HG03095 (cell line): ENCODE measurements at regions not wholly inside any gene's neighbourhood (a gene's known extent, or its start where the extent isn't known, plus 50 kb on each side); places are given as distances from the start of the nearest gene placed in this dataset.

Experiments
- ATAC-seq: cut with Tn5 transposase; IDR thresholded peaks from one replicate; pipeline ENCODE4 v1.9.1; 2021; ENCODE audit warnings: moderate library complexity; ENCODE audit not compliant: unreplicated experiment

DNA sequence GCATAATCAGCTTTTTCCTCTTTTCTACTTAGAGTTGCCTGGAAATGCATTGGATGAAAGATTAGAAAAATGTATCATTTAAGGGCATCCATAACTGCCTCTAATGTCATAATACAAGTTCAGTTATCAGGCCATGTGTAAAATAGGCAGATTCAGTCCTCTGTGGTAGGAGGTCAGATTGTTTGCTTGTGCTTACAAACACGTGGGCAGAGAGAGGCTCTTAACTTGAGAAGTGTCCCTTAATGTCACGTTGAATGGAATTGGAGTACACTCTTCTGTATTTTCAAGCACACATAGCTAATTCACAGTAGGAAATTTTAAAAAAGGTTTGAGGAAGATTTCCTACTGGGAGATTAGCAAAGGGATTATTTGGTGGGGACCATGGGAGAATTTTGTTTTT lies 359.8 kb upstream of the MTPN start:
- ATAC-seq, result no peak

DNA sequence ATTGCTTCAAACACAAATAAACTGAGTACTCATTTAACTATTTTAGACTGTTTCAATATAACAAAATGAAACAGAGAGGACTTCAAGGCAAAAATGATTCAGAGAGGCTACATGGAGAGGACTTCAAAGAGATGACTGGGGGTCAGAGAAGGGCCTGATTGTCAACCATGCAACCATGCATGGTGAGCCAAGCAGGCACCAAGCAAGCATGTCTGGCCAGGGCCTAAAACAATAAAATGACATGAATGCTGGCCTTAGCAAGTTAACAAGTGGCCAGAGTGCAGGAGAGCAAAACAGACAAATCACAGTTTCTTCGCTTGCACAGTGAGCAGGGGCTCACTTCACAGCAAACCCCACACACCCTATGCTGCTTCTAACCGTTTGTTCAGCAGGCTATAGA lies 356.5 kb upstream of the MTPN start:
- no peak for ATAC-seq

DNA sequence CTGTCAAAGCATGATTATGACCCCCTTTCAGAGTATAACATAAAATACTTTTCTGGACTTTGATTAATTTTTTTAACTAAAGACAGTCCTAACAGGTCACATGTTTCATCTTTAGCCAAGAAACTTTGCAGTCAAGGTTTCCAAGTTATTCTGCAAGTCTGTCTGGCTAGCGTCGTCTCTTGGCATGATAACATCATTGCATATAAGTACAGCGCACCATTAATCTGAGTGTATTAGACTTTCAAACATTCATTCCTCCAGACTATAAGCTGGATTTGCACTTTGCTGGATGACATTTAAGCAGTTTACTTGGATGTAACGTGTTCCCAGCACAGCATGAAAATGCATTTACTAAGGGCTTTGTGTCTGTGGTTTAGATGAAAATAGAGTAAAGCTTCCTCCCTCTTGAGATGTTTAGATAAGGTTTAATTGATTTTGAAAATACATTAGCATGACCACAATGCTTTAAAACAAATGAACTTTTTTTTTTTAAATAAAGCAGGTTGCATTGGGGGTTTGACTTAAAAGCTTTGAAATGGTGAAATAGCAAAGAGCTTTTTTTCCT lies 349.0 kb upstream of the MTPN start:
- ATAC-seq, result no peak

GRCh38 chr7:136325578-136325977 lies 348.4 kb upstream of the MTPN start:
- ATAC-seq, result no peak

GRCh38 chr7:136325027-136325426 lies 347.9 kb upstream of the MTPN start:
- ATAC-seq, result no peak

- ATAC-seq, result no peak
These were observed 347.0 kb upstream of the MTPN start for GRCh38 chr7:136324073-136324704.

- no peak for ATAC-seq
These were observed 335.4 kb upstream of the MTPN start for GRCh38 chr7:136312592-136312991.

DNA sequence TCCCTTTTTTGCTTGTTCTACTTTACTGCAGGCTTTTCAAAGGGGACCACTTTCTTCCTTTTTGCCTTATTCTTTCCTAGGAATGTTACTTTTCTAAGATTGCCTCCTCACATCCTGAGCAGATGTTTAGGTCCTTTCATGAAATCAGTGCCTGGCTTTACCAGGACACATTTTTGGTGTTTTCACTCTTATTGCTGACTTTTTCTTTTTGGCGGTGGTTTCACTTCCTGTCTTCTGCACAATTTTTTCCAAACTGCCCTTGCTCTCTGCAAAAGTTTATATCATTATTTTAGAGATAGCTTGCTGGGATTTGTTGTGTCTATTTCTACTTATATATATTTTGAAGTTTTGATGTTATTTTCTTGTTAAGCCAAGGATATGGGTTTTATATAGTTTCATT lies 332.2 kb upstream of the MTPN start:
- no peak for ATAC-seq

- ATAC-seq, result no peak
These were observed 331.1 kb upstream of the MTPN start for GRCh38 chr7:136308230-136308629.

DNA sequence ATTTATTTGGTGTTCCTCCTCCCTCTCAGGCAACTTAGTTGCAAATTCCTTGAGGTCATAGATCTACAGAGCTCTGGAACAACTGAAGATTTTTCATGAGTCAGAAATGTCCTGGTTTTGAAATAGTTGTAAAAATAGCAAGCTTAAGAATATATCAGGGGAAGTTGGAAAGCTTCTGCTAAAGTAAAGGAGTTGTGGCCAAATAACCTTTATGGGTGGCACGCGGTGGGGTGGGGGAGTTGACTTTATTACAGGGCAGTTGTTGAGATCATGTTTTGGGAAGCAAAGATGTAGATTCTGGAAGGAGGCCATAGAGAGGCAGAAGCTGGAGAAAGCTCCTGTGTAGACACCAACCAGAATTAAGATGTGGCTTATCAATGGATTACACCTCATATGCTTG lies 326.0 kb upstream of the MTPN start:
- ATAC-seq, result no peak

- ATAC-seq, result no peak
These were observed 324.9 kb upstream of the MTPN start for GRCh38 chr7:136302049-136302448.

DNA sequence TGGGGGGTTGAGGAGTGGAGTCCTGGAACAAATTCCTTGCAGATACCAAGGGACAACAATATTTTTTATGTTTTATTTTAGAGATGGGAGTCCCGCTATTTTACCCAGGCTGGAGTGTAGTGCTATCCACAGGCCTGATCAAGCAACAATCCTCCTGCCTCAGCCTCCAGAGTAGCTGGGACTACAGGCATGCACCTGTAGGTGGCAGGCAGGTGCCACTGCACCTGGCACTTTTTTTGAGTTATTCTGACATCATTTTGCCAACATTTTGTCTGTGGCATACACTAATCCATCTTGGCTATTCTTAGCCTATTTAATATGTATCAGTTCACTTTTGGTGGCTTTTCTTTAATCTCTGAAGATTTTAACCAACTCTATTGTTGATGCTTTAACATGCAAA lies 317.8 kb upstream of the MTPN start:
- no peak for ATAC-seq

DNA sequence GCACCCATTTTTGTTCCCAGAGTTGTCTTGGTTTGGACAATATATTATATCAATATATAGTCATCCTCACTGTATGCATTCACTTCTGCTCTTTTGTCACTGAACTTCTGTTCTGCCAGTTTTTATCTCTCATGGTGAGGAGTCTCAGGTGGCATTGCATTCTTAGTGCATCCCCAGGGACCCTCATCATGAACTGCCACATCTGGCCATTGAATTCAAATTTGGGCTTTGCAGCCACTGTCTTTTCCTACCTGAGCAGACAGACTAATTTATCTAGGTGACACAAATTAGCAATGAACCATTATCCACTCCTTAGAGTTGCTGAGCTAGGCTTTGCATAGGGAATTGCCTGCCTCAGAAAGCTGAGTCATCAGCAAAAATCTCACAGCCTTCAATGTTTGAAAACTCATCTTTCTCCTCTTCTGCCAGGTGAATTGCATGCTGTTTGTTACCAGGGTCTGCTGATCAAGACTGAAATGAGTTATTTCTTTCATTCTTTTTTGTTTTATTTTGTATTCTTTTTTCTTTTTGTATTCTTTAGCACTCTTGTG lies 316.8 kb upstream of the MTPN start:
- no peak for ATAC-seq

GRCh38 chr7:136293272-136293671 lies 316.1 kb upstream of the MTPN start:
- no peak for ATAC-seq

DNA sequence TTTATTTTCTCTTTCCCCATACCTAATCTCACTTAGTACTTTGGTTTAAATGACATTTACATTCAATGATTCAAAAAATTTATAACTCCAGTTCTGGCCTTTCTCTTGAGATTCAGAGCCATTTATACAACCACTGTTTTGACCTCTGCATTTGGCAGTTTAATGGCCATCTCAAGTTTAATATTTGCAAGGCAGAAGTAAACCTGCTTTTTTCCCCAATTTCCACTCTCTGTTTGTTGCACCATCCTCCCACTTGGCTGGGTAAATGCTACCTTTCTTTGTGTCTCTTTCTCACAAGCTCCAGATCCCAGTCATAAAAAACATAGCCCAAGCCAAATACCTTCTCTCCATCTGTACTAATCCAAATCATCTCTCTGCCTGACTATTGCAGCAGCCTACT lies 315.2 kb upstream of the MTPN start:
- ATAC-seq, result no peak

DNA sequence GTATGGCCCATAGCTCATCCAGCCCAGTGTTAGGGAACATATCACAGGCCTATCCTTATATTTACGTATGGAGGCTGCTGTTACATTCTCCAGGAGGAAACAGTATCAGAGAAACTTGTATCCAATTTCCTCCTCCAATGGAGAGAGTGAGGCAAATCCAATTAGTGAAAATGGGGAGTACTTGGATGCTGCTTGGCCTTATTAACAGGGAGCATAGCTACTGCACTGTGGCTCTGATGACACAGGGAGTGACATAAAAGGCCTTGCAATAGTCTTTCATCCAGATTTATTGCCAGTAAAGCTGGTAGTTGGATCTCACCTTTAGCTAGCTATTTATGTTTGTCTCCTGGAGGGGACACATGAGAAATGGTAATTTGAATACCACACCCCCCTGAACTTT lies 313.2 kb upstream of the MTPN start:
- ATAC-seq, result no peak

- ATAC-seq, result no peak
These were observed 300.9 kb upstream of the MTPN start for GRCh38 chr7:136278057-136278456.

DNA sequence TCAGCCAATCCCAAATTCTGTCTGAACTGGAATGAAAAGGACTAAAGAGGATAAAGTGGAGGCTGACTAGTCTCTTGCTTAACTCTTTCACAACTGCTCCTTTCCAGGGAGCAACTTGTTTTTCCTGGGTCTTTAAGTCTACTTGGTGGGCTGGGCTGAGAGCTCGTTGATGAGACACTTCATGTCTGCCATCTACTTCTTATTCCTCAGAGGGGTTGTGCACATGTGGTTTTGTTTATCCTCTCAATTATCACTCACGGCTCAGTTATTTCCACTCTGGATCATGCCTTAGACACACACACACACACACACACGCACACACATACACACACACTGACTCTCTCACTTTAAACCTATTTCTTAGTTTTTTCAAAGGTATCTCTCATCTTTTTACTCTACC lies 298.6 kb upstream of the MTPN start:
- no peak for ATAC-seq

GRCh38 chr7:136274636-136275345 lies 297.6 kb upstream of the MTPN start:
- ATAC-seq, result no peak

DNA sequence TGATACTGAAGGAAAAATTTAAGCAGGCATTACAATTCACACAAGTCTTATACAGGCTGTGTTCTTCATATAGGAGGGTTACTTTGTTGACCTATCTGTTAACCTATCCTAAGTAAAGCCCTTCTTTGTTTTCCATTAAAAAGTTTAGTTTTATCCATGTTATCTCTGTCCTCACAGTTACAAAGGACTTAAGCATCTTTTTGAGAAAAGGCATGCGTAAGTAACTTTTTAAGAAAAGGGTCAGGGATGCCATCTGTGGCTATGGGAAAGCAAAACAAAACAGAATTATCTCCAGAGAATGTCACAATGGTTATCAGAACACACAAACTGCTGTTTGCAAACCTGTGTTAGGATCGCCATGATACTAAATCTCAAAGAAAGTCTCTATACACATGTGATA lies 295.8 kb upstream of the MTPN start:
- ATAC-seq, result no peak

GRCh38 chr7:136267822-136268221 lies 290.7 kb upstream of the MTPN start:
- ATAC-seq, result no peak

GRCh38 chr7:136266457-136266856 lies 289.3 kb upstream of the MTPN start:
- no peak for ATAC-seq
